GM23338 (cell line): ENCODE measurements at regions not wholly inside any gene's neighbourhood (a gene's known extent, or its start where the extent isn't known, plus 50 kb on each side); places are given as distances from the start of the nearest gene placed in this dataset.

Experiments used
- ATAC-seq: fragments of 200-7000 bp; cut with Tn5 transposase; 3 replicates; pipeline ENCODE4 v1.9.1; 2020
- DNase-seq: peaks from one replicate; pipeline ENCODE4 v3.0.0-alpha.2; 2015; ENCODE audit warnings: low spot score
- H2AFZ ChIP-seq: fragments of 200-600 bp; sonication (generic); 2 replicates; pipeline ENCODE4 v1.8.0; 2016; ENCODE audit warnings: antibody characterized with exemption, mild to moderate bottlenecking, moderate library complexity
- H3F3A ChIP-seq: fragments of 200-600 bp; sonication (generic); replicated peaks from 2 replicates; pipeline ENCODE4 v1.8.0; 2017; ENCODE audit warnings: antibody characterized with exemption, mixed run types, low read depth
- H3K27ac ChIP-seq: fragments of 200-600 bp; sonication (generic); 2 replicates; pipeline ENCODE4 v1.6.1; 2016; ENCODE audit warnings: low read depth
- H3K27me3 ChIP-seq: fragments of 200-600 bp; sonication (generic); 2 replicates; pipeline ENCODE4 v1.8.0; 2016; ENCODE audit warnings: mild to moderate bottlenecking, mixed run types, moderate library complexity; ENCODE audit not compliant: insufficient read depth
- H3K36me3 ChIP-seq: fragments of 200-600 bp; sonication (generic); 2 replicates; pipeline ENCODE4 v1.8.0; 2016; ENCODE audit warnings: mild to moderate bottlenecking; ENCODE audit not compliant: insufficient read depth
- H3K4me1 ChIP-seq: fragments of 200-600 bp; sonication (generic); 2 replicates; pipeline ENCODE4 v1.8.0; 2016; ENCODE audit warnings: mild to moderate bottlenecking, moderate library complexity; ENCODE audit not compliant: insufficient read depth
- H3K4me2 ChIP-seq: fragments of 200-600 bp; sonication (generic); 2 replicates; pipeline ENCODE4 v1.7.1; 2017; ENCODE audit warnings: mixed run types
- H3K4me3 ChIP-seq: fragments of 200-600 bp; sonication (generic); 2 replicates; pipeline ENCODE4 v1.6.1; 2016; ENCODE audit warnings: mixed run types
- H3K79me2 ChIP-seq: fragments of 200-600 bp; sonication (generic); replicated peaks from 2 replicates; pipeline ENCODE4 v1.8.0; 2017; ENCODE audit warnings: mild to moderate bottlenecking; ENCODE audit not compliant: insufficient read depth
- H3K9me2 ChIP-seq: fragments of 200-600 bp; sonication (generic); 2 replicates; pipeline ENCODE4 v1.8.0; 2017; ENCODE audit not compliant: insufficient read depth
- H4K20me1 ChIP-seq: fragments of 200-600 bp; sonication (generic); replicated peaks from 2 replicates; pipeline ENCODE4 v1.8.0; 2017; ENCODE audit warnings: mild to moderate bottlenecking; ENCODE audit not compliant: insufficient read depth
- H3K27ac Mint-ChIP-seq: 2 replicates; pipeline ENCODE4 v1.8.0; 2020; ENCODE audit warnings: inconsistent platforms, mild to moderate bottlenecking, moderate library complexity, mixed read lengths
- H3K27me3 Mint-ChIP-seq: 3 replicates; pipeline ENCODE4 v1.8.0; 2022; ENCODE audit warnings: low read depth, mild to moderate bottlenecking, moderate library complexity, mixed read lengths, inconsistent platforms; ENCODE audit not compliant: insufficient read depth, poor library complexity
- H3K36me3 Mint-ChIP-seq: 3 replicates; pipeline ENCODE4 v1.8.0; 2021; ENCODE audit warnings: low read depth, mild to moderate bottlenecking, inconsistent platforms, moderate library complexity, mixed read lengths
- H3K4me1 Mint-ChIP-seq: 3 replicates; pipeline ENCODE4 v1.8.0; 2020; ENCODE audit warnings: mild to moderate bottlenecking, inconsistent platforms, mixed read lengths
- H3K4me3 Mint-ChIP-seq: 3 replicates; pipeline ENCODE4 v1.8.0; 2021; ENCODE audit warnings: moderate library complexity, mild to moderate bottlenecking, inconsistent platforms, mixed read lengths
- H3K9me3 Mint-ChIP-seq: 3 replicates; pipeline ENCODE4 v1.8.0; 2020; ENCODE audit warnings: moderate library complexity, mild to moderate bottlenecking, inconsistent platforms, mixed read lengths
- CREB1 ChIP-seq: fragments of 250-450 bp; sonication (Bioruptor Pico); IDR thresholded peaks from 2 replicates; pipeline ENCODE4 v1.5.0; 2020; ENCODE audit warnings: low read depth, mild to moderate bottlenecking, moderate library complexity
- CTCF ChIP-seq, 2 experiments: fragments of 200-600 bp in 1 of 2; sonication (generic) in 1 of 2; conservative IDR thresholded peaks; 2 replicates each; pipeline versions ENCODE4 v1.5.1 to v1.6.1; 2016 to 2017; ENCODE audit warnings: antibody characterized with exemption in 2 of 2, low read depth in 2 of 2, mild to moderate bottlenecking in 2 of 2, moderate library complexity in 1 of 2
- ETS1 ChIP-seq: IDR thresholded peaks from 2 replicates; pipeline ENCODE4 v1.6.1; 2016; ENCODE audit warnings: antibody characterized with exemption
- EZH2phosphoT487 ChIP-seq: fragments of 200-600 bp; sonication (generic); IDR thresholded peaks from one replicate; pipeline ENCODE4 v1.8.1; 2018; ENCODE audit warnings: antibody characterized with exemption; ENCODE audit not compliant: unreplicated experiment
- JUNB ChIP-seq: IDR thresholded peaks from one replicate; pipeline ENCODE4 v1.6.1; 2016; ENCODE audit warnings: antibody characterized with exemption; ENCODE audit not compliant: unreplicated experiment
- NANOG ChIP-seq: IDR thresholded peaks from 2 replicates; pipeline ENCODE4 v1.6.1; 2016; ENCODE audit warnings: antibody characterized with exemption, borderline replicate concordance
- REST ChIP-seq: IDR thresholded peaks from one replicate; pipeline ENCODE4 v1.6.1; 2018; ENCODE audit warnings: antibody characterized with exemption; ENCODE audit not compliant: unreplicated experiment
- ZNF331 ChIP-seq: fragments of 250-450 bp; sonication (Bioruptor Pico); IDR thresholded peaks from 2 replicates; pipeline ENCODE4 v1.5.0; 2020; ENCODE audit warnings: low read depth, mild to moderate bottlenecking, moderate library complexity
- ZNF462 ChIP-seq: fragments of 250-450 bp; sonication (Bioruptor Pico); IDR thresholded peaks from 2 replicates; pipeline ENCODE4 v1.5.0; 2020; ENCODE audit warnings: mild to moderate bottlenecking, moderate library complexity

- no peak for ATAC-seq
- no peaks in the 10 kb centered on the region for H3F3A ChIP-seq
- H3K9me2 ChIP-seq = no peaks in the 10 kb centered on the region
- no peak overlapping the region for H3K4me2 ChIP-seq
- TF ChIP-seq ZNF331 (CRISPR knock-in tag) (no peak), CREB1 (no peak), REST (no peak), ZNF462 (no peak), NANOG (no peak), EZH2phosphoT487 (no peak), ETS1 (no peak), CTCF (conservative IDR thresholded peaks at IDR 0.05; ENCODE audit: low read depth in 2 of 2) (no peak), JUNB (no peak)
- Mint-ChIP-seq H3K27ac (no peak overlapping the region), H3K36me3 (no peaks in the 10 kb centered on the region), H3K27me3 (no peaks in the 10 kb centered on the region), H3K4me1 (peaks cover 5% of the 10 kb centered on the region; the same call in 2 of the 3 replicates), H3K4me3 (no peak overlapping the region), H3K9me3 (no peaks in the 10 kb centered on the region)
- H3K36me3 ChIP-seq = no peaks in the 10 kb centered on the region
- no peak overlapping the region for H3K27ac ChIP-seq
- DNase-seq = no peak
- H4K20me1 ChIP-seq = no peaks in the 10 kb centered on the region
- no peaks in the 10 kb centered on the region for H3K27me3 ChIP-seq
- H3K79me2 ChIP-seq = no peaks in the 10 kb centered on the region
- H2AFZ ChIP-seq = no peak overlapping the region
- no peak overlapping the region for H3K4me3 ChIP-seq
- no peaks in the 10 kb centered on the region for H3K4me1 ChIP-seq
Observed at GRCh38 chr21:35382696-35383095, 333.6 kb upstream of the RUNX1 start.
